GM12864 (cell line): ENCODE measurements at regions not wholly inside any gene's neighbourhood (a gene's known extent, or its start where the extent isn't known, plus 50 kb on each side); places are given as distances from the start of the nearest gene placed in this dataset.

Experiments
- DNase-seq: peaks from one replicate; pipeline ENCODE4 v3.0.0-alpha.2; 2011; ENCODE audit warnings: low read depth
- H3K4me3 ChIP-seq: 2 replicates; pipeline ENCODE4 v1.5.1; 2011; ENCODE audit warnings: mild to moderate bottlenecking, low read depth, low read length, control low read depth
- CTCF ChIP-seq: IDR thresholded peaks from 2 replicates; pipeline ENCODE4 v1.5.1; 2011; ENCODE audit warnings: low read depth, mild to moderate bottlenecking, moderate library complexity, low read length, control low read depth, inconsistent platforms; ENCODE audit errors: missing control alignments

- H3K4me3 ChIP-seq: no peak overlapping the region
- no peak for DNase-seq
- no peak for TF ChIP-seq CTCF
Measured at GRCh38 chr2:120904830-120905234, 169.2 kb downstream of the GLI2 start.

- DNase-seq: no peak
- TF ChIP-seq CTCF: no peak
- H3K4me3 ChIP-seq: no peak overlapping the region
Measured at GRCh38 chr2:120905298-120905697, 169.6 kb downstream of the GLI2 start.

GRCh38 chr2:120905824-120906571 is 170.3 kb downstream of the GLI2 start:
- H3K4me3 ChIP-seq: no peak overlapping the region

GRCh38 chr2:120906914-120907313 is 171.2 kb downstream of the GLI2 start:
- no peak for DNase-seq
- no peak for TF ChIP-seq CTCF
- H3K4me3 ChIP-seq: no peak overlapping the region

More at GRCh38 chr2:120905824-120906571, 170.3 kb downstream of the GLI2 start:
- no peak for DNase-seq
- TF ChIP-seq CTCF: no peak

GRCh38 chr2:120907822-120908221 is 172.2 kb downstream of the GLI2 start:
- no peak for TF ChIP-seq CTCF
- DNase-seq: no peak
- no peak overlapping the region for H3K4me3 ChIP-seq

- TF ChIP-seq CTCF: no peak
- DNase-seq: no peak
- H3K4me3 ChIP-seq: no peak overlapping the region
Measured at GRCh38 chr2:120908314-120908975, 172.8 kb downstream of the GLI2 start.
